ENCODE measurements at regions not wholly inside any gene's neighbourhood (a gene's known extent, or its start where the extent isn't known, plus 50 kb on each side); places are given as distances from the start of the nearest gene placed in this dataset.
A peak's percentile ranks its signal among the peaks of the same experiment; 100 is the strongest.
"Not testable (repeated sequence)": the region's sequence is repeated elsewhere in the genome, so short reads cannot be mapped to it uniquely, and the experiment has no call there.

GRCh38 chr2:177002983-177003382 lies 209.6 kb upstream of the HNRNPA3 start:
- DNase-seq: no peak
- peaks cover 4% of the 10 kb centered on the region for H3K4me1 ChIP-seq (ENCODE audit: control insufficient read depth, insufficient read depth, low read length)
- H3K36me3 ChIP-seq (ENCODE audit: control insufficient read depth, insufficient read depth, low read length): no peaks in the 10 kb centered on the region
- no peak overlapping the region for H3K4me3 ChIP-seq (ENCODE audit: low read length)
- H3K27me3 ChIP-seq (ENCODE audit: control insufficient read depth, insufficient read depth, low read length): no peaks in the 10 kb centered on the region
- WGBS (ENCODE audit: insufficient coverage): 100% methylated on average over 1 of the region's 3 CpGs
- H3K27ac ChIP-seq (ENCODE audit: low read length): no peak overlapping the region
- H3K9me3 ChIP-seq (replicated peaks; ENCODE audit: control insufficient read depth, low read depth, low read length): no peaks in the 10 kb centered on the region

GRCh38 chr2:177007726-177008125 lies 204.9 kb upstream of the HNRNPA3 start:
- not testable (repeated sequence) for H3K4me3 ChIP-seq (ENCODE audit: low read length); H3K9me3 ChIP-seq (replicated peaks; ENCODE audit: control insufficient read depth, low read depth, low read length); H3K27me3 ChIP-seq (ENCODE audit: control insufficient read depth, insufficient read depth, low read length); H3K4me1 ChIP-seq (ENCODE audit: control insufficient read depth, insufficient read depth, low read length); H3K36me3 ChIP-seq (ENCODE audit: control insufficient read depth, insufficient read depth, low read length); DNase-seq; H3K27ac ChIP-seq (ENCODE audit: low read length)
- 96% methylated on average over 28 of the region's 28 CpGs for WGBS (ENCODE audit: insufficient coverage)

- not testable (repeated sequence) for H3K27ac ChIP-seq (ENCODE audit: low read length); H3K27me3 ChIP-seq (ENCODE audit: control insufficient read depth, insufficient read depth, low read length); H3K4me1 ChIP-seq (ENCODE audit: control insufficient read depth, insufficient read depth, low read length); H3K9me3 ChIP-seq (replicated peaks; ENCODE audit: control insufficient read depth, low read depth, low read length); DNase-seq; H3K36me3 ChIP-seq (ENCODE audit: control insufficient read depth, insufficient read depth, low read length); H3K4me3 ChIP-seq (ENCODE audit: low read length)
- 90% methylated on average over 7 of the region's 17 CpGs for WGBS (ENCODE audit: insufficient coverage)
Measured at GRCh38 chr2:177008662-177009061, 203.9 kb upstream of the HNRNPA3 start.

GRCh38 chr2:177010146-177010545 lies 202.4 kb upstream of the HNRNPA3 start:
- Histone ChIP-seq H3K4me1 (ENCODE audit: control insufficient read depth, insufficient read depth, low read length) (no peaks in the 10 kb centered on the region), H3K36me3 (ENCODE audit: control insufficient read depth, insufficient read depth, low read length) (no peaks in the 10 kb centered on the region), H3K27me3 (ENCODE audit: control insufficient read depth, insufficient read depth, low read length) (no peaks in the 10 kb centered on the region), H3K4me3 (ENCODE audit: low read length) (no peak overlapping the region), H3K27ac (ENCODE audit: low read length) (no peak overlapping the region), H3K9me3 (replicated peaks; ENCODE audit: control insufficient read depth, low read depth, low read length) (no peaks in the 10 kb centered on the region)
- WGBS (ENCODE audit: insufficient coverage): 68% methylated on average over 6 of the region's 6 CpGs
- DNase-seq: no peak

- no peak overlapping the region for H3K4me3 ChIP-seq (ENCODE audit: low read length)
- no peak overlapping the region for H3K27ac ChIP-seq (ENCODE audit: low read length)
- DNase-seq: peak; percentile 57
- H3K9me3 ChIP-seq (replicated peaks; ENCODE audit: control insufficient read depth, low read depth, low read length): no peaks in the 10 kb centered on the region
- no CpG with 5 or more reads among the region's 1 CpG for WGBS (ENCODE audit: insufficient coverage)
- H3K27me3 ChIP-seq (ENCODE audit: control insufficient read depth, insufficient read depth, low read length): no peaks in the 10 kb centered on the region
- H3K4me1 ChIP-seq (ENCODE audit: control insufficient read depth, insufficient read depth, low read length): peaks cover 3% of the 10 kb centered on the region
- H3K36me3 ChIP-seq (ENCODE audit: control insufficient read depth, insufficient read depth, low read length): no peaks in the 10 kb centered on the region
Measured at GRCh38 chr2:177010861-177011260, 201.7 kb upstream of the HNRNPA3 start.

- H3K27ac ChIP-seq (ENCODE audit: low read length): peak overlapping the region; percentile 16
- no peaks in the 10 kb centered on the region for H3K36me3 ChIP-seq (ENCODE audit: control insufficient read depth, insufficient read depth, low read length)
- DNase-seq: peak; percentile 85
- H3K4me3 ChIP-seq (ENCODE audit: low read length): no peak overlapping the region
- H3K9me3 ChIP-seq (replicated peaks; ENCODE audit: control insufficient read depth, low read depth, low read length): no peaks in the 10 kb centered on the region
- H3K27me3 ChIP-seq (ENCODE audit: control insufficient read depth, insufficient read depth, low read length): no peaks in the 10 kb centered on the region
- peaks cover 6% of the 10 kb centered on the region for H3K4me1 ChIP-seq (ENCODE audit: control insufficient read depth, insufficient read depth, low read length)
Measured at GRCh38 chr2:177014946-177015345, 197.6 kb upstream of the HNRNPA3 start.

- WGBS (ENCODE audit: insufficient coverage): 0% methylated on average over 1 of the region's 4 CpGs
- Histone ChIP-seq H3K9me3 (replicated peaks; ENCODE audit: control insufficient read depth, low read depth, low read length) (no peaks in the 10 kb centered on the region), H3K27me3 (ENCODE audit: control insufficient read depth, insufficient read depth, low read length) (no peaks in the 10 kb centered on the region), H3K27ac (ENCODE audit: low read length) (peak overlapping the region; percentile 40), H3K4me3 (ENCODE audit: low read length) (no peak overlapping the region), H3K4me1 (ENCODE audit: control insufficient read depth, insufficient read depth, low read length) (peaks cover 6% of the 10 kb centered on the region), H3K36me3 (ENCODE audit: control insufficient read depth, insufficient read depth, low read length) (no peaks in the 10 kb centered on the region)
- DNase-seq: peak; percentile 70
Measured at GRCh38 chr2:177015356-177015923, 197.2 kb upstream of the HNRNPA3 start.

GRCh38 chr2:177020524-177021119 lies 192.0 kb upstream of the HNRNPA3 start:
- Histone ChIP-seq H3K4me1 (ENCODE audit: control insufficient read depth, insufficient read depth, low read length) (peaks cover 5% of the 10 kb centered on the region), H3K9me3 (replicated peaks; ENCODE audit: control insufficient read depth, low read depth, low read length) (no peaks in the 10 kb centered on the region), H3K27me3 (ENCODE audit: control insufficient read depth, insufficient read depth, low read length) (no peaks in the 10 kb centered on the region), H3K36me3 (ENCODE audit: control insufficient read depth, insufficient read depth, low read length) (no peaks in the 10 kb centered on the region), H3K4me3 (ENCODE audit: low read length) (no peak overlapping the region), H3K27ac (ENCODE audit: low read length) (no peak overlapping the region)
- no peak for DNase-seq
- 80% methylated on average over 3 of the region's 5 CpGs for WGBS (ENCODE audit: insufficient coverage)

- H3K36me3 ChIP-seq (ENCODE audit: control insufficient read depth, insufficient read depth, low read length): no peaks in the 10 kb centered on the region
- no peak overlapping the region for H3K4me3 ChIP-seq (ENCODE audit: low read length)
- WGBS (ENCODE audit: insufficient coverage): 57% methylated on average over 2 of the region's 7 CpGs
- no peak overlapping the region for H3K27ac ChIP-seq (ENCODE audit: low read length)
- H3K4me1 ChIP-seq (ENCODE audit: control insufficient read depth, insufficient read depth, low read length): no peaks in the 10 kb centered on the region
- H3K9me3 ChIP-seq (replicated peaks; ENCODE audit: control insufficient read depth, low read depth, low read length): no peaks in the 10 kb centered on the region
- no peaks in the 10 kb centered on the region for H3K27me3 ChIP-seq (ENCODE audit: control insufficient read depth, insufficient read depth, low read length)
- DNase-seq: peak; percentile 35
Measured at GRCh38 chr2:177021706-177022343, 190.8 kb upstream of the HNRNPA3 start.

GRCh38 chr2:177024765-177025164 lies 187.8 kb upstream of the HNRNPA3 start:
- WGBS (ENCODE audit: insufficient coverage): 43% methylated on average over 1 of the region's 5 CpGs
- Histone ChIP-seq H3K36me3 (ENCODE audit: control insufficient read depth, insufficient read depth, low read length) (no peaks in the 10 kb centered on the region), H3K4me3 (ENCODE audit: low read length) (no peak overlapping the region), H3K4me1 (ENCODE audit: control insufficient read depth, insufficient read depth, low read length) (no peaks in the 10 kb centered on the region), H3K9me3 (replicated peaks; ENCODE audit: control insufficient read depth, low read depth, low read length) (no peaks in the 10 kb centered on the region), H3K27me3 (ENCODE audit: control insufficient read depth, insufficient read depth, low read length) (no peaks in the 10 kb centered on the region), H3K27ac (ENCODE audit: low read length) (no peak overlapping the region)
- no peak for DNase-seq
